Stimulated activated CD8-positive, alpha-beta memory T cell treated with anti-CD3 and anti-CD28 coated beads, Interleukin-12 subunit alpha, Interleukin-12 subunit beta, amount 100 ng/mL, for 1 hour (primary cell): ENCODE measurements at regions not wholly inside any gene's neighbourhood (a gene's known extent, or its start where the extent isn't known, plus 50 kb on each side); places are given as distances from the start of the nearest gene placed in this dataset.

Experiments
- DNase-seq: peaks from one replicate; pipeline ENCODE4 v3.0.0-alpha.2; 2020; ENCODE audit warnings: low read depth

DNA sequence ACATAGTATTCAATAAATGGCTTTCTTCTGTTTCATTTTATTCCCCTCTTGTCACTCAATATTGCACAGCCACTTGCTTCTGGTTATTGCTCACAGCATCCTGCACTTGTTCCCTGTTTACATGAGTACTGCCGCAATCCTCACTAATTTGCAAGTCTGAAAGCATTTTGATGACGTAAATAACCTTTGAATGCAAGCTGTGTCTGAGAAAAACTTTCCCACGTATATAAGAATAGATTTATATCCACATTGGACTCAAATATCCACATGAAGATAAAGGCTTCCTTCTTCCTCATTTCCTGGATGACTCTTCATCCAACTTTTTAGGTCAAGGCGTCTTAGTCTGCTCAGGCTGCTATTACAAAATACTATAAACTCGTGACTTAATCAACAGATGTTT is 88.2 kb upstream of the DAP start:
- DNase-seq, result no peak

DNA sequence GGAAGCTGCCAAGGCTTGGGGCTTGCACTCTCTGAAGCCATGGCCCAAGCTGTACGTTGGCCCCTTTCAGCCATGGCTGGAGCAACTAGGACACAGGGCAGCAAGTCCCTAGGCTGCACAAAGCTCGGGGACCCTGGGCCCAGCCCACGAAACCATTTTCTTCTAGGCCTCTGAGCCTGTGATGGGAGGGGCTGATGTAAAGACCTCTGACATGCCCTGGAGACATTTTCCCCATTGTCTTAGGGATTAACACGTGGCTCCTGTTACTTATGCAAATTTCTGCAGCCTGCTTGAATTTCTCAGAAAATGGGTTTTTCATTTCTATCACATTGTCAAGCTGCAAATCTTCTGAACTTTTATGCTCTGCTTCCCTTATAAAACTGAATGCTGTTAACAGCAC is 83.0 kb upstream of the DAP start:
- no peak for DNase-seq

DNA sequence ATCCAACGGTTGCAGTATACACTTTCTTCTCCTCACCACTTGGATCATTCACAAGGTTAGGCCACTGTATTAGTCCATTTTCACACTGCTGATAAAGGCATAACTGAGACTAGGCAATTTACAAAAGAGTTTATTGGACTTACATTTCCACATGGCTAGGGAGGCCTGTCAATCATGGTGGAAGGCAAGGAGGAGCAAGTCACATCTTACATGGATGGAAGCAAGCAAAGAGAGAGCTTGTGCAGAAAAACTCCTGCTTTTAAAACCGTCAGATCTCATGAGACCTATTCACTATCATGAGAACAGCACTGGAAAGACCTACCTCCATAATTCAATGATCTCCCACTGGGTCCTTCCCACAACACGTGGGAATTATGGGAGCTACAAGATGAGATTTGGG is 81.8 kb upstream of the DAP start:
- DNase-seq, result no peak

DNA sequence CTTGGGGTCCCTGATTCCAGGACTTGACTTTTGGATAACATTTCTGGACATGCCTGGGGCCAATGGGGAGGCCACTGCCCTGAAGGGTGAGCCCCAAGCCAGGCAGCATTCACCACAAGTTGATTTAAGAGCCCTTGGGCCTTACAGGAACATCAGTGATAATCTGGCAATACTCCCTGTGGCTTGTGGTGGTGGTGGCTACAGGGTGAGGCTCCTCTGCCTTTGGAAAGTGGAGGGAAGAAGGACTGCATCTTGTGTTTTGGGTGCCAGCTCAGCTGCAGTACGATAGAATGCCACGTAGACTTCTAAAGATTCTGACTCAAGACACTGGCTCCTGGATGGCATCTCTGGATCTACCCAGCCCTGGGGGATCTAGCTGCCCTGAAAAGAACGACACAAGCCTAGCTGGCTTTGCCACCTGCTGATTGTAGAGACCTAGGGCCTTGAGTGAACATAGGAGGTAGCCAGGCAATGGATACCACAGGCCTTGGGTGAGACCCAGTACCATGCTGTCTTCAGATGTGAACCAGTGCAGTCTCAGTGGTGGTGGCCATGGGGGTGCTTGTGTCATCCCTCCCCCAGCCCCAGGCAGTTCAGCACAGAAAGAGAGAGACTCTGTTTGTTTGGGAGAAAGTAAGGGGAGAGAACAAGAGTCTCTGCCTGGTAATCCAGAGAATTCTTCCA is 79.0 kb upstream of the DAP start:
- no peak for DNase-seq

DNA sequence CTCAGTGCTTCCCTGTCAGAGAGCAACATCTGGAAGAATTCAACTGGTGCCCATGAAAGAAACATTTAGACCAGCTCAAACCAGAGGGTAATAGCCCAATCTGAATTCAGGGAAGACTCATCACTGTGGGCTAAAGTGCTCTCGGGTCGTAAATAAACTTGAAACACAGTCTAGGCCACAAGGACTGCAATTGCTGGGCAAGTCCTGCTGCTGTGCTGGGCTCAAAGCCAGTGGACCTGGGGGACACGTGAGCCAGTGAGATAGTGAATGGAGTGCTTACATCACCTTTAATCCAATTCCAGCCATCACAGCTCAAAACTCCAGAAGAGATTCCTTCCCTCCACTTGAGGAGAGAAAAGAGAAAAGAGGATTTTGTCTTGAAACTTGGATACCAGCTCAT is 78.1 kb upstream of the DAP start:
- no peak for DNase-seq

DNA sequence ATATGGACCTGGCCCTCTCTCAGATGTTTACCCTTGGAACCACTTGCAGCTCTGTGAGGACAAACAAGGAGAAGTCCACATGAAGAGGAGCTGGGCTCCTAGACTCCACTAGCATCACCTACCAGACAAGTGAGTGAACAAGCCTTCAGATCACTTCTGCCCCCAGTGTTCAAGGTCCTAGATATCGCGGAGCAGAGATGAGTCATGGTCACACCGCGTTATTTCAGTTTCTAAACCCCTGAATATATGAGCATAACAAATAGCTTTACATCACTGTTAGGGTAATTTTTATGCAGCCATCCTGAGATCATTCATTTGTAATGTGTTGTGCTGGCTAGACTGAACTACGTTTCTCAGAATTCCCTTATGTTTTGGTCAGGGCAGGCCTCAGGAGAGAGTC is 77.0 kb upstream of the DAP start:
- no peak for DNase-seq

DNA sequence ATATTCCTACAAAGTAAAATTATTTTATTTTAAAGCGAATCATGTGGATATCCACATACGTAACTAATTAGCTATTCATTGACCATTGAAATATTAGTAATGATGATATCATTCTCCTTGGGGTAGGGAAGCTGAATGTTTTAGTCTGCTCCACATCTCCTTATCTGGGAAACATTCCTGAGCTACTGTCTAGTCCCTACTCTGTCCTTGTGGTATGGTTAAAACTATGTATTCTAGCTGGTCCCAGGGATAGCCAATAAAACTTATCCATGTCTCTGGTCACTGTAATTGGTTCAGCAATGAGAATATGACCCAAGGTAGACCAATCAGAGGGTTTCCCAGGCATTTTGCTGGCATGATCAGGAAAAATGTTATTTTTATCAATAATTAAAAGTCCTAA is 76.0 kb upstream of the DAP start:
- no peak for DNase-seq

DNA sequence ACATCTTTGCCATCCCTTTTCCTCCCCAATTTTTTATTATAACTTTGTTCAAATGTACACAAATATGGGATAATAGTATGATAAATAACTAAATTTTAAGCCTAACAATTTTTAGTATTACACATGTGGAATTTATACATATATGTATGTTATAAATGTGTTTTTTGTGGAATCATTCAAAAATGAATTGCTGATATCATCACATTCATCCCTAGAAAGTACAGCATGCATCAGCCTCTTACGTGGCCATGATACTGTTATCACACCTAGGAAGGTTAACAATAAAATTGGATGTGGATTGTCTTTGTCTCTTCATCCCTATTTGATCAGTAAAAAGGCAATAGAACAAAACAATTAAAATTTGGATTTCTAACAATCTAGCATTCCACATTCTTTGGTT is 73.7 kb upstream of the DAP start:
- DNase-seq, result no peak

DNA sequence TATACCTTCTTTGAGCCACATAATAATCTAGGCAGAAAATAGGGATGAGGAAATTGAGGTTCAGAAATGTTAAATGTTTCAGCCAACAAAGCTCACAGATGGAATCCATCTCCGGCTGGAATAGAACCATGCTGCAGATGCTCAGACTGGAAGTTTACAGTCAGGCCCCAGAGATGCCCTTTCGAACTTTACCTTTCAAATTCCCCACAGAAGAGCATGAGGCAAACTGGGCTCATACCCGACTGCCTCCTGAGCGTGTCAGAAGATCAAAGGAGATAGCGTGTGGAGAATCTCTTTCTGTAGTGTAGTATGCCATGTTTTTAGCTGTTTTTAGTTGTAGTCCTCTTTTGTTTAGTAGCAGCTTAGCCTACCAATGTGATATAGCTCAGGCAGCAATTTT is 72.0 kb upstream of the DAP start:
- no peak for DNase-seq

DNA sequence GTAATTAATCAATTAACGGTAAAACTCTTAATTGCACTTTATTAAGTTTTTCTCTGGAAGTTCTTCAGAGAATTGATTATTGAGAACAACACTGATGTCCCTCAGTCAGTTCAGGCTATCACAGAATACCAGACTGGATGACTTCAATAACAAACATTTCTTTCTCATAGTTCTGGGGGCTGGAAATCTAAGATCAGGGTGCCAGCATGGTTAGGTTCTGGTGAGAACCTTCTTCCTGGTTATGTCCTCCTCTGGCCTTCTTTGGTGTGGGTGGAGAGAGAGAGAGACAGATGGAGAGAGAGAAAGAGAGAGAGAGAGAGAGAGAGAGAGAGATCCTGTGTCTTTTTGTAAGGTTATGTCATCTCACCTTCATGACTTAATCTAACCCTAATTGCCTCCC is 71.4 kb upstream of the DAP start:
- no peak for DNase-seq

DNA sequence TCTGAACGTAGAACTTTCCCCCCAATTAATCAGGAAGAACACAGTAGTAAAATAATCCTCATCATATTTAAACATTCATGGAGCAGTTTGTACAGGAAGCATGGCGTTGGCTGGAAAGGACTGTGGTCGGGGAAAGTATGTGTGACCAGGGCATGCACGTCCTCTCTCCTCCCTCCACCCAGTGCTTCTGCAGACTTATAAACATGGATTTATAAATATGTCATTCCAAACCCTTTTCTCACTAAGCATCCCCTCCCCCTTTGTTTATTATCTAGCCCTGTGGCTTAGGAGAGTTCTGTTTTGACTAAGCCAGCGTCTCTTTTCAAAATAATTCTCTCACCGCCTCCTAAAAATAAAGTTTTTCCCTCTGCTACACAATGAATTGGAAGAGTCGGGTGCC is 70.4 kb upstream of the DAP start:
- no peak for DNase-seq

DNA sequence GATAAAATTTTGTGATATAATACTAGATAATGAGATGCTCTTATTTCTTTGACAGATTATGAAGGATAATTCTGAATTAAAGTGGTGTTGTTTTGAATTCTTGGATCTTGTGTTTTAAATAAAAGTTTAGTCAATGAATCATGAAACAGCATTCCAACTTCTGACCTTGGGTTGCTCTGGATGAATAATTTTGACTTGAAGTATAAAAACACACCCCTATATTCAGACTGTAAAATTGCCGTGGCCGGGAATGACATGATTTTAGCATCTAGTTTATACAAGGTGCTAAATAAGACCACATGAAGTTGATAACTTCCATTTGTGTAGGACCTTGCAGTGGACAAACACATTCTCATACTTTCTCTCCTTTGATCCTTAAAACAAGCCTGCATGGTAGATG is 67.2 kb upstream of the DAP start:
- DNase-seq, result no peak

DNA sequence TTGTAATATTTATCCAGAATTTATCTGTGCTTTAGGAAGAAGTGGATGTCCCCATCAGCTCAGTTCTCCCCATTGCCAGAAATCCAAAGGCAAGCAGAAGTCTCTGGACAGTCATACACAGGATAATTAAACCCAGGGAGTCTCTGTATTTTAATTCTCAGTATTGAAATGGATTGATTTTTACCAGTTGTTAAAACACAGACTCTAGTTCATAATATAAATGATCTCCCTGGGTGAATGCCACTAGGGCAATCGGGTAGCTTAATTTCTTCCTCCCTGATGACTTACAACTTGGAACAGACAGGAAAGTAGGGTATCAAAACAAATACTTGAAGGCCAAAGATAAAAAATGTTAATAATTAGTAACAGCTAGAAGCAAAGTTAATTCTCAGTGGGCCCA is 66.5 kb upstream of the DAP start:
- DNase-seq, result no peak

DNA sequence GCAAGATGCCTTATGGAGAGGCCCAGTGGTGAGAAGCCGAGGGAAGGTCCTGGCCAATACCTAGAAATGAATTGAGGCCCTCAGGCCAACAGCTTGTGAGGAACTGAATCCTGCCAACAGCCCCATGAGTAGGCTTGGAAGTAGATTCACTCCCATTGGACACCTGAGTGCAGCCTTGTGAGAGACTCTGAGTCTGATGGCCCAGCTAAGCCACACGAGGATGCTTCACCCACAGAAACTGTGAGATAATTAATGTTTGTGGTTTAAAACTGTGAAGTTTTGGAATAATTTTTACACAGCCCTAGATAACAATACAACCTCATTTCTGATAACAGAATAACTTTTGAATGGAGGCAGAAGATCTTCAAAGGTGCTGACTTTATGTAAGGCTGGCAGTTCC is 65.9 kb upstream of the DAP start:
- no peak for DNase-seq

DNA sequence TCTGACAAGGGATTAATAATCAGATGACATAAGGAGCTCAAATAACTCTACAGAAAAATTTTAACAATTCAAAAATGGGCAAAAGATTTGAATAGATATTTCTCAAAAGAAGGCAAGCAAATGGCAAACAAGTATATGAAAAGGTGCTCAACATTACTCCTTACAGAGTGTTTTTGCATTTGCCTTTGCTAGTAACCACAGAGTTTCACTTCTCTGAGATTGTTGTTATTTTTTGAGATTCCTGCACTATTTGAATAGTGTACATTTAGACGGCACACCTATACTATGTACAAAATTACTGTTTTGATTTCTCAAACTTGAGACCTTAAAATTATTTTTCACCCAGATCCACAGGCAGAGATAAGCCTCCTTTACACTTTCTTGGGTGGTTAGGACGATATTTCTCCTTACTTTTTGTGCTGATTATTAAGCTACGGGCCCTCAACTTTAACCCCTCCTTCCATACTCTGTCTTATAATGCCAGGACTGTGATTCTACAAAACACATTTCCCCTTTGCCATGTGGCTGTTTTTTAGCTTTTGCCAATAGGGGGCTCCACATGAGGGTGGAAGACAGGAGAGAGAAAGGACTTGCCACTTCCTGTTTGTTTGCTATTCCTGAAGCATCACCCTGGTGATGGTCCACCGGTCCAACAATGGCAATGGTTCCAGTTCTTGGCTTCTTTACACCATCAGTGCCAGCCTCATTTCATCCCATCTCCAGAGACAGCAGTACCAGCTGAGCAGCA is 65.0 kb upstream of the DAP start:
- no peak for DNase-seq

DNA sequence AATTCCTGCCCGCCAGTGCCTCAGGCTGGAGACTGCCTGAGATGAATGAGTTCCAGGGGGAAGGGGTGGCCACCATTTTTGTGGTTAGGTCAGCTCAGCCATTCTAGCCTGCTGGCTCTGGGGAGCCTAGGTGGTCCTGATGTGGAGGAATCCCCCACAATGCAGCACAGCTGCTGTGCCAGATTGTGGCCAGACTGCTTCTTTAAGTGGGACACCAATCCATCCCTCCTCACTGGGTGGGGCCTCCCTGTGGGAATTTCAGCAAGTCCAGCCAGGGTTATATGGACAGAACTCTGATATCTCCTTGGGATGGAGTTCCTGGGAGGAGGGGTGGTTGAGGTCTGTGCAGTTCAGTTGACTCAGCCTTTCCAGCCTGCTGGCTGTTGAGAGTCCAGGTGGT is 51.2 kb upstream of the DAP start:
- DNase-seq, result no peak
